ENCODE measurements at regions not wholly inside any gene's neighbourhood (a gene's known extent, or its start where the extent isn't known, plus 50 kb on each side); places are given as distances from the start of the nearest gene placed in this dataset.

- no peak overlapping the region for H3K9ac ChIP-seq (ENCODE audit: low read length)
- H3K27me3 Mint-ChIP-seq (ENCODE audit: low read depth, unreplicated experiment), result no peaks in the 10 kb centered on the region
- H4K20me1 ChIP-seq (ENCODE audit: insufficient read depth, low read length), result no peaks in the 10 kb centered on the region
- H3K79me2 ChIP-seq (ENCODE audit: insufficient read depth, low read length), result no peaks in the 10 kb centered on the region
- no peak for TF ChIP-seq CTCF (IDR thresholded peaks at IDR 0.05; ENCODE audit: insufficient read depth, low read depth, low read length)
- no peaks in the 10 kb centered on the region for H3K36me3 Mint-ChIP-seq (ENCODE audit: low read depth, unreplicated experiment)
- H2AFZ ChIP-seq (ENCODE audit: low read depth, low read length), result no peak overlapping the region
- peaks cover 2% of the 10 kb centered on the region for H3K9me3 ChIP-seq (ENCODE audit: insufficient read depth, low read depth, low read length)
- no peaks in the 10 kb centered on the region for H3K4me1 ChIP-seq (ENCODE audit: insufficient read depth, low read length)
- no peaks in the 10 kb centered on the region for H3K36me3 ChIP-seq (ENCODE audit: insufficient read depth, low read length)
- H3K4me2 ChIP-seq (ENCODE audit: low read length), result no peak overlapping the region
- no peak overlapping the region for H3K27ac Mint-ChIP-seq (ENCODE audit: unreplicated experiment)
- no peak overlapping the region for H3K4me3 Mint-ChIP-seq (ENCODE audit: unreplicated experiment)
- H3K27me3 ChIP-seq (ENCODE audit: insufficient read depth, low read length), result no peaks in the 10 kb centered on the region
- no peaks in the 10 kb centered on the region for H3K9me3 Mint-ChIP-seq (ENCODE audit: unreplicated experiment)
- FAIRE-seq (no peak), DNase-seq (ENCODE audit: low read depth) (no peak)
- no peak overlapping the region for H3K27ac ChIP-seq (ENCODE audit: low read depth, low read length)
- H3K4me3 ChIP-seq (ENCODE audit: insufficient read depth, low read depth, low read length), result no peak overlapping the region
- no peaks in the 10 kb centered on the region for H3K4me1 Mint-ChIP-seq (ENCODE audit: low read depth, unreplicated experiment)
These were observed 487.8 kb downstream of the PCDH17 start for GRCh38 chr13:58119351-58119750.

DNA sequence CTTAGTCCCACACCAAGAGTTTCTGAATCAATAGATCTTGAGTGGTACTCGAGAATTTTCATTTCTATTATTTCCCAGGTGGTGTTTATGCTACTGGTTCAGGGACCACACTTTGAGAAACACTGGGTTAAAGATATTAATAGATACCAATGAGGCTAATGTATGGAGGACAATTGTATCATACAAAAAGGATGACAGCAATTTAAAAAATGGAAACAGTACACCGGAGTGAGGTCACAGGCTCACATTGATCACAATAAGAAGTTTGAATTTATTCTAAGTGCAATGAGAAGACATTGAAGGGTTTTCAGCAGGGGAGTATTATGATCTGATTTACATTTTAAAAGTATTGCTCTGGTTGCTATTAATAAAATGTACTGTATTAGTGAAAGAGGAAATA lies 488.3 kb downstream of the PCDH17 start:
- H3K4me1 ChIP-seq (ENCODE audit: insufficient read depth, low read length), result no peaks in the 10 kb centered on the region
- no peak overlapping the region for H3K4me3 ChIP-seq (ENCODE audit: insufficient read depth, low read depth, low read length)
- Mint-ChIP-seq H3K36me3 (ENCODE audit: low read depth, unreplicated experiment) (no peaks in the 10 kb centered on the region), H3K27me3 (ENCODE audit: low read depth, unreplicated experiment) (no peaks in the 10 kb centered on the region), H3K27ac (ENCODE audit: unreplicated experiment) (no peak overlapping the region), H3K9me3 (ENCODE audit: unreplicated experiment) (no peaks in the 10 kb centered on the region), H3K4me1 (ENCODE audit: low read depth, unreplicated experiment) (no peaks in the 10 kb centered on the region), H3K4me3 (ENCODE audit: unreplicated experiment) (no peak overlapping the region)
- no peaks in the 10 kb centered on the region for H3K79me2 ChIP-seq (ENCODE audit: insufficient read depth, low read length)
- no peak overlapping the region for H3K9ac ChIP-seq (ENCODE audit: low read length)
- TF ChIP-seq CTCF (IDR thresholded peaks at IDR 0.05; ENCODE audit: insufficient read depth, low read depth, low read length) (no peak), EZH2 (IDR thresholded peaks at IDR 0.05; ENCODE audit: insufficient read depth, low read length) (no peak)
- FAIRE-seq, result no peak
- no peak overlapping the region for H3K27ac ChIP-seq (ENCODE audit: low read depth, low read length)
- H2AFZ ChIP-seq (ENCODE audit: low read depth, low read length), result no peak overlapping the region
- no peaks in the 10 kb centered on the region for H4K20me1 ChIP-seq (ENCODE audit: insufficient read depth, low read length)
- no peaks in the 10 kb centered on the region for H3K27me3 ChIP-seq (ENCODE audit: insufficient read depth, low read length)
- H3K4me2 ChIP-seq (ENCODE audit: low read length), result no peak overlapping the region
- H3K9me3 ChIP-seq (ENCODE audit: insufficient read depth, low read depth, low read length), result peaks cover 2% of the 10 kb centered on the region
- no peaks in the 10 kb centered on the region for H3K36me3 ChIP-seq (ENCODE audit: insufficient read depth, low read length)
- DNase-seq (ENCODE audit: low read depth), result no peak

DNA sequence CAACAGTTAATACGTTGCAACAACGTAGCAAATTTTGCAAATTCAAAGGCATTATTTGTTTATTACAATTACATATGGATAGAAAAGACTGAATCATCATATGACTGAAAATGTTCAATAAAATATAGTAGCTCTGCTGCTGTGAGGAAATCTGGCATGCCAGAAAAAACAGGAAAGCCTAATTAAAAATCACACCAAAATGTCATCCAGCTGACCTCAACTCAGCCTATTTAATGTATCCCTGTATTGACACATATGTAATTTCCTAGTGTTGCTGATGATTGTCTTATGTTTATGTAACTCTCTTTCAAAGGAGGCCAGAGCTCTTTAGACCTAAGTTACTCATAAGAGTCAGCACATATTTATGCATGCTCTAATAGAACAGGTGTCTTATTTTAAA lies 495.0 kb downstream of the PCDH17 start:
- H3K4me3 ChIP-seq (ENCODE audit: insufficient read depth, low read depth, low read length), result no peak overlapping the region
- Mint-ChIP-seq H3K27ac (ENCODE audit: unreplicated experiment) (no peak overlapping the region), H3K4me1 (ENCODE audit: low read depth, unreplicated experiment) (no peaks in the 10 kb centered on the region), H3K36me3 (ENCODE audit: low read depth, unreplicated experiment) (peaks cover 1% of the 10 kb centered on the region), H3K27me3 (ENCODE audit: low read depth, unreplicated experiment) (no peaks in the 10 kb centered on the region), H3K9me3 (ENCODE audit: unreplicated experiment) (peaks cover 10% of the 10 kb centered on the region), H3K4me3 (ENCODE audit: unreplicated experiment) (no peak overlapping the region)
- H3K36me3 ChIP-seq (ENCODE audit: insufficient read depth, low read length), result no peaks in the 10 kb centered on the region
- no peaks in the 10 kb centered on the region for H3K4me1 ChIP-seq (ENCODE audit: insufficient read depth, low read length)
- DNase-seq (ENCODE audit: low read depth) (no peak), FAIRE-seq (no peak)
- H4K20me1 ChIP-seq (ENCODE audit: insufficient read depth, low read length), result no peaks in the 10 kb centered on the region
- H3K79me2 ChIP-seq (ENCODE audit: insufficient read depth, low read length), result no peaks in the 10 kb centered on the region
- no peak overlapping the region for H2AFZ ChIP-seq (ENCODE audit: low read depth, low read length)
- H3K27ac ChIP-seq (ENCODE audit: low read depth, low read length), result no peak overlapping the region
- no peak overlapping the region for H3K9ac ChIP-seq (ENCODE audit: low read length)
- TF ChIP-seq EZH2 (IDR thresholded peaks at IDR 0.05; ENCODE audit: insufficient read depth, low read length) (no peak), CTCF (IDR thresholded peaks at IDR 0.05; ENCODE audit: insufficient read depth, low read depth, low read length) (no peak)
- H3K4me2 ChIP-seq (ENCODE audit: low read length), result no peak overlapping the region
- peaks cover 2% of the 10 kb centered on the region for H3K9me3 ChIP-seq (ENCODE audit: insufficient read depth, low read depth, low read length)
- no peaks in the 10 kb centered on the region for H3K27me3 ChIP-seq (ENCODE audit: insufficient read depth, low read length)
